ENCODE measurements at regions not wholly inside any gene's neighbourhood (a gene's known extent, or its start where the extent isn't known, plus 50 kb on each side); places are given as distances from the start of the nearest gene placed in this dataset.

DNA sequence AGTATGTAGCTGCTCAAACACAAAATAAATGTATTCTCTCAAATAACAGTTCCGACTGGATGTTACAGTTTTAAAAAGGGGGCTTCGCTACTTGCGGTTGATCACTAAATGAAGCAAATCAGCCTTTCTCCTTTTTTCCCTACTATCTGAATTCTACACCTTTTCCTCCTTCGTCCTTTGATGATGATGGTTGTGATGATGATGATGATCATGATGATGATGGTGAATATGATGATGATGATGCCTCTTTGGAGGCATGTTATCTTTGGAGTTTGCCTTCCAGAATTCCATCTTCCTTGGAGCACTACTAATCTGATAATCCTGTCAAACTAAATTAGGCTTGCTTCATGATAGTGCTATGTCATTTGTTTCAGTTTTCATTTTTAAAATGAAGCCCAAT is 1073.3 kb downstream of the SOCS6 start:
- TF ChIP-seq, protein P1, sequence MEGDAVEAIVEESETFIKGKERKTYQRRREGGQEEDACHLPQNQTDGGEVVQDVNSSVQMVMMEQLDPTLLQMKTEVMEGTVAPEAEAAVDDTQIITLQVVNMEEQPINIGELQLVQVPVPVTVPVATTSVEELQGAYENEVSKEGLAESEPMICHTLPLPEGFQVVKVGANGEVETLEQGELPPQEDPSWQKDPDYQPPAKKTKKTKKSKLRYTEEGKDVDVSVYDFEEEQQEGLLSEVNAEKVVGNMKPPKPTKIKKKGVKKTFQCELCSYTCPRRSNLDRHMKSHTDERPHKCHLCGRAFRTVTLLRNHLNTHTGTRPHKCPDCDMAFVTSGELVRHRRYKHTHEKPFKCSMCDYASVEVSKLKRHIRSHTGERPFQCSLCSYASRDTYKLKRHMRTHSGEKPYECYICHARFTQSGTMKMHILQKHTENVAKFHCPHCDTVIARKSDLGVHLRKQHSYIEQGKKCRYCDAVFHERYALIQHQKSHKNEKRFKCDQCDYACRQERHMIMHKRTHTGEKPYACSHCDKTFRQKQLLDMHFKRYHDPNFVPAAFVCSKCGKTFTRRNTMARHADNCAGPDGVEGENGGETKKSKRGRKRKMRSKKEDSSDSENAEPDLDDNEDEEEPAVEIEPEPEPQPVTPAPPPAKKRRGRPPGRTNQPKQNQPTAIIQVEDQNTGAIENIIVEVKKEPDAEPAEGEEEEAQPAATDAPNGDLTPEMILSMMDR (IDR thresholded peaks at IDR 0.05), result no peak
- TF ChIP-seq EZH2 (IDR thresholded peaks at IDR 0.05), result no peak
- TF ChIP-seq EZH2phosphoT487 (IDR thresholded peaks at IDR 0.05), result no peak
